ENCODE measurements at regions not wholly inside any gene's neighbourhood (a gene's known extent, or its start where the extent isn't known, plus 50 kb on each side); places are given as distances from the start of the nearest gene placed in this dataset.

DNA sequence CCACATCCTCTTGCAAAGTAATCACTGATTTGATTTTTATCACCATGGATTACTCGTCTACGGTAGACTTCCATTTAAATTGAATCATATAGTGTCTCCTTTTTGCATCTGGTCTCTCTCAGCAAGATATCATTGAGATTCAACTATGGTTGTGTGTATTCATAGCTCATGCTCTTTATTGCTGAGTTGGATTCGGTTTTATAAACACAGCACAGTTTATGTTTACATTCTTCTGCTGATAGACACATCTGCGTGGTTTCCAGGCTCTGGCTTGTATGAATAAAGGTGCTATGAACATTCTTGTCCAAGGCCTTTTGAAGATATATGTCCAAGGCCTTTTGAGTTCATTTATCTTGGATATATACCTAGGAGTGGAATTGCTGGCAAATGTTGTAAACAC, 356.5 kb upstream of the CELF2 start:
- Histone ChIP-seq H3K36me3 (ENCODE audit: low read depth) (no peaks in the 10 kb centered on the region), H3K4me1 (ENCODE audit: low read depth) (no peaks in the 10 kb centered on the region), H3K4me3 (no peak overlapping the region), H3K9me3 (no peaks in the 10 kb centered on the region)
- intact Hi-C loops (cut with DNase I, micrococcal nuclease): no loop called here
- TF ChIP-seq, protein P1, sequence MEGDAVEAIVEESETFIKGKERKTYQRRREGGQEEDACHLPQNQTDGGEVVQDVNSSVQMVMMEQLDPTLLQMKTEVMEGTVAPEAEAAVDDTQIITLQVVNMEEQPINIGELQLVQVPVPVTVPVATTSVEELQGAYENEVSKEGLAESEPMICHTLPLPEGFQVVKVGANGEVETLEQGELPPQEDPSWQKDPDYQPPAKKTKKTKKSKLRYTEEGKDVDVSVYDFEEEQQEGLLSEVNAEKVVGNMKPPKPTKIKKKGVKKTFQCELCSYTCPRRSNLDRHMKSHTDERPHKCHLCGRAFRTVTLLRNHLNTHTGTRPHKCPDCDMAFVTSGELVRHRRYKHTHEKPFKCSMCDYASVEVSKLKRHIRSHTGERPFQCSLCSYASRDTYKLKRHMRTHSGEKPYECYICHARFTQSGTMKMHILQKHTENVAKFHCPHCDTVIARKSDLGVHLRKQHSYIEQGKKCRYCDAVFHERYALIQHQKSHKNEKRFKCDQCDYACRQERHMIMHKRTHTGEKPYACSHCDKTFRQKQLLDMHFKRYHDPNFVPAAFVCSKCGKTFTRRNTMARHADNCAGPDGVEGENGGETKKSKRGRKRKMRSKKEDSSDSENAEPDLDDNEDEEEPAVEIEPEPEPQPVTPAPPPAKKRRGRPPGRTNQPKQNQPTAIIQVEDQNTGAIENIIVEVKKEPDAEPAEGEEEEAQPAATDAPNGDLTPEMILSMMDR (IDR thresholded peaks at IDR 0.05): no peak
- ATAC-seq (no peak), DNase-seq (no peak)

DNA sequence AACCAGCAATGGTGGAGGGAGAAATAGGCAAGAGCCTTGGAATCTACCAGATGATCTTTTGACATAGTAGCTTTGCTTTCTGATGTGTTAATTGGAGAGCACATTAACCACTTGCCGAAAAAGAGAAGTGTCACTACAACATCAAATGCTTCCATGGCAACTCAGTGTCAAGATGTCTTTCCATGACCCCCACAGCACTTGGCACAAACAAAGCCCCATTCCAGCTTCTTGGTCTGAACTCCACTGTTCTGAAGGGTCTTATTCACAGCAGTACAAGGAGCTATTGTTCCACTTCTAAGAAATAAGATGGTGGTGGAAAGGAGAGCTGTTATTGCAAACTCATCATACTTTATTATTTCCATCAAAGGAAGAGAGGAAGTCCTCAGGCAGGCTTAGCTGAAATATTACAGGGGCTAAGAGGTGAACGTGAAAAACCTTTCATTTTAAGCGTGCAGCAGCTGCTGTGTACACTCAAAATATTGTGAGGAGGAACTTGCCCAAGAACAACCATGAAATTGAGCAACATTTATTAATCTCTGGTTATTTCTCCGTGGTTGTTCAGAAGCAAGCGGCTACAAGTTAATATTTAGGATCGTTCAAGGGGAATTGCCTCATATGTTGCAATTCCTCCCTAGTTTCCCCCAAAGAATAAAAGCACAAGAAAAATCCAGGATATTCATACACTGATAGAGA, 354.8 kb upstream of the CELF2 start:
- TF ChIP-seq, protein P1 (IDR thresholded peaks at IDR 0.05): no peak
- no peaks in the 10 kb centered on the region for H3K9me3 ChIP-seq
- ATAC-seq (no peak), DNase-seq (no peak)
- H3K4me1 ChIP-seq (ENCODE audit: low read depth): no peaks in the 10 kb centered on the region
- intact Hi-C loops (cut with DNase I, micrococcal nuclease): no loop called here
- H3K4me3 ChIP-seq: no peak overlapping the region
- H3K36me3 ChIP-seq (ENCODE audit: low read depth): no peaks in the 10 kb centered on the region

DNA sequence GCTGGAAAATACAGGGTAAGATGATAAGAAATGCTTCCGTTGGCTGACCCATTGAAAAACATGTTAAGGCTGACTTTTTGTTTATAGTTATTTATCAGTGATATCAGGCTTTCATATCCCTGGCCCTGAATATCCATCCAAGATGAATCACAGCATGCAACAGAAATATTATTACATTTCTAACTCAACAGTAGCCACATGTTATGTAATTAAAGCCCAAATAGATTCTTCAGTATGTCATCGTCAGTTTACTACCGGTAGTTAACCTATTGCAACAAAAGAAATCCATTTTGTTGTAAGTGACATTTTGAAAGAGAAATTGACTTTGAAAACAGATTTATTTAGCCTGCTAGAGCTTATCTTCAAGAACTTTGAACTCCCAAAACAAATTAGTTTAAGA, 354.1 kb upstream of the CELF2 start:
- Histone ChIP-seq H3K4me1 (ENCODE audit: low read depth) (no peaks in the 10 kb centered on the region), H3K9me3 (no peaks in the 10 kb centered on the region), H3K36me3 (ENCODE audit: low read depth) (no peaks in the 10 kb centered on the region), H3K4me3 (no peak overlapping the region)
- no peak for ATAC-seq
- DNase-seq: no peak
- TF ChIP-seq, protein P1 (IDR thresholded peaks at IDR 0.05): no peak
- intact Hi-C loops (cut with DNase I, micrococcal nuclease): no loop called here

DNA sequence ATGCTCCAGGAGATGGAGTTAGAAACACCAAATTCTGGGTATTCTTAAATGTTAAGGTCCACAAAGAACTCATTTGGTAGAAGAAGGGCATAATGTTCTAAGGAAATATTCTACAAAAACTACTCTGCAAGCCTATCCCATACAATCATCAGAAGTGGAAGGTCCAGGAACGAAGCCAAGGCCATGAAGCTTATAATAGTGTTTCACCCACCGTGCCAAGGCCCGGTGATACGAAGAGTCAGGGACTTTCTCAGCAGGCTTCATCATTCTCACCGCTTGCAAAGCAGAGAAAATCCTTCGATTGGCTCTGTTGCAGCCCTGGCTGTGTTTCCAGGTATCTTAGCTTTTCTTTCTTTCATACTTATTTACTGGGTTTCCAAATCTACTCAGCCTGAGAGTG, 351.9 kb upstream of the CELF2 start:
- H3K36me3 ChIP-seq (ENCODE audit: low read depth): no peaks in the 10 kb centered on the region
- TF ChIP-seq, protein P1 (IDR thresholded peaks at IDR 0.05): no peak
- no peak for ATAC-seq
- intact Hi-C loops (cut with DNase I, micrococcal nuclease): no loop called here
- no peaks in the 10 kb centered on the region for H3K4me1 ChIP-seq (ENCODE audit: low read depth)
- no peak overlapping the region for H3K4me3 ChIP-seq
- H3K9me3 ChIP-seq: no peaks in the 10 kb centered on the region
- no peak for DNase-seq

DNA sequence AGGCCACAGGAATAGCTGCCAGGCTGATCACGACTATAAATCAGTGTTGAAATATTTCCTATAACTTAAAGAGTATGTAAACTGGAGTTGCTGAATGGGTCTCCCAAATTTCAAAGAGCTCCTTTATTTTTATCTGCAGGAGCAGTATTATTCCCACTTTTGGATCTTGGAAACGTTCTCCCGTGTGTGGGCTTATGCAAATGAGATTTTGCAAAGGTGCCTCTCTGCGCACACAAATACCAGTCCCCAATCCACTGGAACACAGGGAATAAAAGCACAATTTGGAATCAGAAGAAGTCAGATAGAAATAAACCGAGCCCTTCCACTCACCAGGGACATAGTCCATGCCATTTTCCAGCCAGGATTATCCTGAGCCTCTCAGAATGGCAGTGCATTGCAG, 350.2 kb upstream of the CELF2 start:
- Histone ChIP-seq H3K36me3 (ENCODE audit: low read depth) (no peaks in the 10 kb centered on the region), H3K4me3 (no peak overlapping the region), H3K4me1 (ENCODE audit: low read depth) (no peaks in the 10 kb centered on the region), H3K9me3 (no peaks in the 10 kb centered on the region)
- TF ChIP-seq, protein P1 (IDR thresholded peaks at IDR 0.05): no peak
- no peak for ATAC-seq
- no peak for DNase-seq
- intact Hi-C loops (cut with DNase I, micrococcal nuclease): no loop called here

DNA sequence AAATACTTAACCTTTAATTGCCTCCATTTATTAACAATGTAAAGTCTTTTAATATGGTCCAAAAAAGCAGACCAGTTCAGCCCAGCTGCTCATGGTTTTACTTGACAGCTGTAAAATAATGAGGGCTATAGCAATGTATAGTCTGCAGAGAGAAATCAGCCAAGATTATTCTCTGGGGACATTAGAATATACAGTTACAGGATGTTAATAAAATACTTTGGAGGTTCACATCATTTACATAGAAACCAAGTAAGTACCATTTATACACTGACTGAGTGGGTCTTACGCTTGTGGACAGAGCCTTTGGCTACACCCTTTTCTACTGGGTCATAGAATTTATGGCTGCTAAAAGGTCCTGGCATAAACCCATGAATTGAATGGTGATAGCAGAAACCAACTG, 340.7 kb upstream of the CELF2 start:
- TF ChIP-seq, protein P1 (IDR thresholded peaks at IDR 0.05): no peak
- no peak for DNase-seq
- Histone ChIP-seq H3K9me3 (peaks cover 6% of the 10 kb centered on the region), H3K4me1 (ENCODE audit: low read depth) (no peaks in the 10 kb centered on the region), H3K36me3 (ENCODE audit: low read depth) (no peaks in the 10 kb centered on the region), H3K4me3 (no peak overlapping the region)
- intact Hi-C loops (cut with DNase I, micrococcal nuclease): no loop called here
- no peak for ATAC-seq

Measured in mucosa of descending colon (tissue), 3 donors.